ENCODE measurements at regions not wholly inside any gene's neighbourhood (a gene's known extent, or its start where the extent isn't known, plus 50 kb on each side); places are given as distances from the start of the nearest gene placed in this dataset.

DNA sequence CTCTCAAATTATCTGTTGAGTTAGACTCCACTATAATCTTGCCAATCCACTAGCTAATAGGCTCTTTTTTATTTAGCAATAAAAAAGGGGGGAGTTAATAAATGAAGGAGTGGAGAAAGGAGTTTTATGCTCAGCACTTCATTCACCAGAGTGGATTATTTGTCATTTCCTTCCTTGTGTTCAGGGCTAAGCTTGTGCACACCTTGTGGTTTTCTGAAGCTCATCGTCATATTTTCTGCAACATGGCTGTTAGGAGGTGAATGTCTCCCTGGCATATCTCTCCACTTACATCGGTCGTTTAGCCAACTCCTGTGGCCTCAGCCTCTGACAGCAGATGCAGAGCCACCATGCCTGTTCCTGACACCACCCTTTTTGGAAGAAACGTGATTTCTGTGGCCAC is 83.9 kb upstream of the MTNR1B start:
- TF ChIP-seq, protein P1, sequence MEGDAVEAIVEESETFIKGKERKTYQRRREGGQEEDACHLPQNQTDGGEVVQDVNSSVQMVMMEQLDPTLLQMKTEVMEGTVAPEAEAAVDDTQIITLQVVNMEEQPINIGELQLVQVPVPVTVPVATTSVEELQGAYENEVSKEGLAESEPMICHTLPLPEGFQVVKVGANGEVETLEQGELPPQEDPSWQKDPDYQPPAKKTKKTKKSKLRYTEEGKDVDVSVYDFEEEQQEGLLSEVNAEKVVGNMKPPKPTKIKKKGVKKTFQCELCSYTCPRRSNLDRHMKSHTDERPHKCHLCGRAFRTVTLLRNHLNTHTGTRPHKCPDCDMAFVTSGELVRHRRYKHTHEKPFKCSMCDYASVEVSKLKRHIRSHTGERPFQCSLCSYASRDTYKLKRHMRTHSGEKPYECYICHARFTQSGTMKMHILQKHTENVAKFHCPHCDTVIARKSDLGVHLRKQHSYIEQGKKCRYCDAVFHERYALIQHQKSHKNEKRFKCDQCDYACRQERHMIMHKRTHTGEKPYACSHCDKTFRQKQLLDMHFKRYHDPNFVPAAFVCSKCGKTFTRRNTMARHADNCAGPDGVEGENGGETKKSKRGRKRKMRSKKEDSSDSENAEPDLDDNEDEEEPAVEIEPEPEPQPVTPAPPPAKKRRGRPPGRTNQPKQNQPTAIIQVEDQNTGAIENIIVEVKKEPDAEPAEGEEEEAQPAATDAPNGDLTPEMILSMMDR (IDR thresholded peaks at IDR 0.05) = no peak
- no peak for TF ChIP-seq POLR2A (IDR thresholded peaks at IDR 0.05)

Data from heart left ventricle (tissue), 13 donors.